ENCODE measurements at regions not wholly inside any gene's neighbourhood (a gene's known extent, or its start where the extent isn't known, plus 50 kb on each side); places are given as distances from the start of the nearest gene placed in this dataset.

- Mint-ChIP-seq H3K4me1 (ENCODE audit: low read depth, unreplicated experiment) (peaks cover 2% of the 10 kb centered on the region), H3K9me3 (ENCODE audit: unreplicated experiment) (no peaks in the 10 kb centered on the region), H3K27me3 (ENCODE audit: low read depth, unreplicated experiment) (peaks cover 4% of the 10 kb centered on the region), H3K4me3 (ENCODE audit: unreplicated experiment) (no peak overlapping the region), H3K36me3 (ENCODE audit: low read depth, unreplicated experiment) (no peaks in the 10 kb centered on the region), H3K27ac (ENCODE audit: unreplicated experiment) (no peak overlapping the region)
- no peaks in the 10 kb centered on the region for H3K79me2 ChIP-seq (ENCODE audit: insufficient read depth, low read length)
- no peaks in the 10 kb centered on the region for H3K9me3 ChIP-seq (ENCODE audit: insufficient read depth, low read depth, low read length)
- TF ChIP-seq EZH2 (IDR thresholded peaks at IDR 0.05; ENCODE audit: insufficient read depth, low read length) (no peak), CTCF (IDR thresholded peaks at IDR 0.05; ENCODE audit: insufficient read depth, low read depth, low read length) (no peak)
- DNase-seq (ENCODE audit: low read depth): no peak
- H3K4me3 ChIP-seq (ENCODE audit: insufficient read depth, low read depth, low read length): no peak overlapping the region
- no peak overlapping the region for H2AFZ ChIP-seq (ENCODE audit: low read depth, low read length)
- H3K27ac ChIP-seq (ENCODE audit: low read depth, low read length): no peak overlapping the region
- H4K20me1 ChIP-seq (ENCODE audit: insufficient read depth, low read length): no peaks in the 10 kb centered on the region
- FAIRE-seq: no peak
- H3K36me3 ChIP-seq (ENCODE audit: insufficient read depth, low read length): no peaks in the 10 kb centered on the region
- H3K4me1 ChIP-seq (ENCODE audit: insufficient read depth, low read length): no peaks in the 10 kb centered on the region
- no peak overlapping the region for H3K9ac ChIP-seq (ENCODE audit: low read length)
- H3K4me2 ChIP-seq (ENCODE audit: low read length): no peak overlapping the region
- H3K27me3 ChIP-seq (ENCODE audit: insufficient read depth, low read length): no peaks in the 10 kb centered on the region
Measured at GRCh38 chr10:9036711-9037204, 982.3 kb downstream of the GATA3 start.

- H3K4me3 Mint-ChIP-seq (ENCODE audit: unreplicated experiment): no peak overlapping the region
Measured at GRCh38 chr10:9038146-9038714, 983.7 kb downstream of the GATA3 start.

More at GRCh38 chr10:9038146-9038714, 983.7 kb downstream of the GATA3 start:
- H3K36me3 Mint-ChIP-seq (ENCODE audit: low read depth, unreplicated experiment): no peaks in the 10 kb centered on the region
- no peak for TF ChIP-seq CTCF (IDR thresholded peaks at IDR 0.05; ENCODE audit: insufficient read depth, low read depth, low read length)
- no peak for TF ChIP-seq EZH2 (IDR thresholded peaks at IDR 0.05; ENCODE audit: insufficient read depth, low read length)
- no peak overlapping the region for H3K9ac ChIP-seq (ENCODE audit: low read length)
- FAIRE-seq (no peak), DNase-seq (ENCODE audit: low read depth) (peak; percentile 1)
- H3K27ac Mint-ChIP-seq (ENCODE audit: unreplicated experiment): no peak overlapping the region
- H2AFZ ChIP-seq (ENCODE audit: low read depth, low read length): no peak overlapping the region
- no peaks in the 10 kb centered on the region for H3K9me3 Mint-ChIP-seq (ENCODE audit: unreplicated experiment)
- no peaks in the 10 kb centered on the region for H3K79me2 ChIP-seq (ENCODE audit: insufficient read depth, low read length)
- no peaks in the 10 kb centered on the region for H3K9me3 ChIP-seq (ENCODE audit: insufficient read depth, low read depth, low read length)
- H3K27me3 ChIP-seq (ENCODE audit: insufficient read depth, low read length): no peaks in the 10 kb centered on the region
- H3K36me3 ChIP-seq (ENCODE audit: insufficient read depth, low read length): no peaks in the 10 kb centered on the region
- H3K4me1 Mint-ChIP-seq (ENCODE audit: low read depth, unreplicated experiment): peaks cover 2% of the 10 kb centered on the region
- no peaks in the 10 kb centered on the region for H3K4me1 ChIP-seq (ENCODE audit: insufficient read depth, low read length)
- no peak overlapping the region for H3K4me2 ChIP-seq (ENCODE audit: low read length)
- no peaks in the 10 kb centered on the region for H4K20me1 ChIP-seq (ENCODE audit: insufficient read depth, low read length)
- no peak overlapping the region for H3K27ac ChIP-seq (ENCODE audit: low read depth, low read length)
- H3K4me3 ChIP-seq (ENCODE audit: insufficient read depth, low read depth, low read length): no peak overlapping the region
- H3K27me3 Mint-ChIP-seq (ENCODE audit: low read depth, unreplicated experiment): peaks cover 4% of the 10 kb centered on the region
